GM11168 (cell line): ENCODE measurements at regions not wholly inside any gene's neighbourhood (a gene's known extent, or its start where the extent isn't known, plus 50 kb on each side); places are given as distances from the start of the nearest gene placed in this dataset.
"Not testable (repeated sequence)": the region's sequence is repeated elsewhere in the genome, so short reads cannot be mapped to it uniquely, and the experiment has no call there.

Experiments
- in situ Hi-C: fragments of 300-500 bp; cut with MboI; formaldehyde crosslinking; loops from one replicate; pipeline ENCODE4 v1.12.0; 2022; ENCODE audit warnings: low sequenced_read_pairs; ENCODE audit not compliant: unreplicated experiment

DNA sequence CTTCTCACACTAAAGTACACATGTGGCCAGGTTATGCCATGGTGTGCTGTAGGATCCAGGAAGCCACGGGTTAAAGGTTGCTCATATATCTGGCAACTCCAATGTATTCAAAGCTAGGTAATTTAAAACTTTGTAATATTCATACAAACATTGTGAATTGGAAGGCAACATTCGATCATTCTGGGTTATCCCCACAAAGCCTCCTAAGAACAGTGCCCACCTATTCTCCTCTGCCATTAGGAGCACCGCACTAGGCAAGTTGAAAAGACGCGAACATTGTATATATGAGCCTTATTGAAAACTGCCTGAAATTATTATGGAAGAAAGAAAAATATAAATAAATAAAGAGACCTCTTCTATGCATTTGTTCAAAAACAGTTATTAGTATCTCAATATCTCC, 228.2 kb downstream of the IGSF11 start:
- in situ Hi-C loops: no loop called here

- in situ Hi-C loops: not testable (repeated sequence)
Observed at GRCh38 chr3:118807349-118807748, 227.3 kb downstream of the IGSF11 start.

DNA sequence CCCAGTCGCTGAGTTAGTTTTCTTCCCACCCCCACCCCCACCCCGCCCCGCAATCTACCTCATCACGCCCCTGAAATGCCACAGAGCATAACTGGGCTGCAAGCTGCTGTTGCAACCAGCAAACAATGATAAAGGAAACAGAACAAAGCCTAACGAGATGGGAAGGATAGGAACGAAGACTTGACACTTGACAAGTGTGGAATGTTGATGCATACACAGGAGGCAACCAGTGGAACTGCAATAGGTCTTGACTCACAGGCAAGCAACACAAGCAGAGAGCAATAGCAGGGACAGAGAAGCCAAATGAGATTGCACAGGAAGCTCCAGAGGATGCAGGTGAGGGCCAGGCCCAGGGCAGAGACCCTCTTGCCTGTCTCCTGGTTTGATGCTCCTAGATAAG, 225.9 kb downstream of the IGSF11 start:
- in situ Hi-C loops: no loop called here

DNA sequence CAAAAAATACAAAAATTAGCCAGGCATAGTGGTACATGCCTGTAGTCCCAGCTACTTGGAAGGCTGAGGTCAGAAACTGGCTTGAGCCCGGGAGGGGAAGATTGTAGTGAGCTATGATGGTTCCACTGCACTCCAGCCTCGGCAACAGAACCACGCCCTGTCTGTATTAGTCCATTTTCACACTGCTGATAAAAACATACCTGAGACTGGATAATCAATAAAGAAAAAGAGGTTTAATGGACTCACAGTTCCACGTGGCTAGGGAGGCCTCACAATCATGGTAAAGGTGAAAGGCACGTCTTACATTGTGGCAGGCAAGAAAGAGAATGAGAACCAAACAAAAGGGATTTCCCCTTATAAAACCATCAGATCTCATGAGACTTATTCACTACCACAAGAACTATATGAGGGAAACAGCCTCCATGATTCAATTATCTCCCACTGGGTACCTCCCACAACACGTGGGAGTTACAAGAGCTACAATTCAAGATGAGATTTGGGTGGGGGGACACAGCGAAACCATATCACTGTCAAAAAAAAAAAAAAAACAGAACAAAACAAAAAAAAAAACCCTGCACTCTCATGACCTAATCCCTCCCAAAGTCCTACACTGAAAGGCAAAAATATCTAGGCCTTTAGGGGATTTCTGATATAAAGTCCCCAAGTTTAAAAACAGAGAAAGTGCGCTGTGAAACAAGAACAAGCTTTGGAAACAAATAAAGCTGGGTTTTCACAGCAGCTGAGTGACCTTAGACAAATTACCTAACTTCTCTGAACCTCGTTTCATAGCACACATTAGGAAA, 224.7 kb downstream of the IGSF11 start:
- in situ Hi-C loops: no loop called here

DNA sequence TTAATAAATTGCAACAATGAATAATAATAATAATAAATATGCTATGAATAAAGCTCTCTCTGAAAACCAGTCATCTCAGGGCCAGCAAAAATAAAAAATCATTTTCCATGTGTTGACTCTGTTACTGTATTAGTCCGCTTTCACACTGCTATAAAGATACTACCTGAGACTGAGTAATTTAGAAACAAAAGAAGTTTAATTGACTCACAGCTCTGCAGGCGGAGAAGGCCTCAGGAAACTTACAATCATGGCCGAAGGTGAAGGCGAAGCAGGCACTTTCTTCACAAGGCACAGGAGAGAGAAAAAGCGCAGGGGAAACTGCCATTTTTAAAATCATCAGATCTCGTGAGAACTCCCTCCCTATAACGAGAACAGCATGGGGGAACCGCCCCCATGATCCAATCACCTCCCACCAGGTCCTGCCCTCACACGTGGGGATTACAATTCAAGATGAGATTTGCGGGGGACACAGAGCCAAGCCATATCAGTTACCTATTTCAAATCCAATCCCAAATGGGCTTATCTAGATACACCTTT, 224.1 kb downstream of the IGSF11 start:
- in situ Hi-C loops: no loop called here

GRCh38 chr3:118811236-118811732, 223.4 kb downstream of the IGSF11 start:
- in situ Hi-C loops: no loop called here

DNA sequence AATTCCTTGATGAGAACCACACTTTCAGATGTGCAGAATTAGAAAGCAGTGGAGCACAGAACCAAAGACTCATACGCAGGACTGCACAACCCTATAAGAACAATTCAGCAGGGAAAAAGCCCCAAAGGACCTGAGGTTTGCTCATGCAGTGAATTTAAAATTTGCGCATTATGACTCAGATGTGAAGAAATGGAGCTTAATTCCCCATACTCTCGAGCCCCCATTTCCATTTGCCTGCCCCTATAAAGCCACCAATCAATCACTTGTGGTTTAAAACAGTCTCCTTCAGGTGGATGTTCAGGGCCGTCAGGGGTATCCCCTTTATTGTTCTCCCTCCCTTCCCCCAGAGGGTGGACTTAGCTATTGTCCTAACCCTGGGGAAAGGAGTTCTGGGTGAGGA, 221.2 kb downstream of the IGSF11 start:
- in situ Hi-C loops: no loop called here

- in situ Hi-C loops: no loop called here
Observed at GRCh38 chr3:118817748-118818165, 216.9 kb downstream of the IGSF11 start.

DNA sequence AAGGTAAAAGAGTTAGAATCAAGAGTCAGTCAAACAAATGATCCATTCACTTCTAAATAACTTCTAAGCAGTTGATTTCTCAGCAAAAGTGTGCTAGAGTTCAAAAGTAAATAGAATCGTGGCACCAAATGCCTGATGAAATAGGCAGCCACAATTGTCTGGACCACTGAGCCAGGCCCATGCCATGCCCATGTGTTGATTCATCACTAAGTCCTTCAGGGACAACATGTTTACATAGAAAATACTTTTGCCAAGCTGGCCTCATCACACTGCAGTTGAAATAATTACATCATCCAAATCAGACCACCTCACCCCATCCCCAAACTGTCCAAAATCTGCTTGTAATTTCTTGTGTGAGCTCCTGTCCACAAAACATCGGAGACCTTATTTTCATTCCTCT, 216.3 kb downstream of the IGSF11 start:
- in situ Hi-C loops: no loop called here

GRCh38 chr3:118823626-118824025, 211.0 kb downstream of the IGSF11 start:
- in situ Hi-C loops: no loop called here

DNA sequence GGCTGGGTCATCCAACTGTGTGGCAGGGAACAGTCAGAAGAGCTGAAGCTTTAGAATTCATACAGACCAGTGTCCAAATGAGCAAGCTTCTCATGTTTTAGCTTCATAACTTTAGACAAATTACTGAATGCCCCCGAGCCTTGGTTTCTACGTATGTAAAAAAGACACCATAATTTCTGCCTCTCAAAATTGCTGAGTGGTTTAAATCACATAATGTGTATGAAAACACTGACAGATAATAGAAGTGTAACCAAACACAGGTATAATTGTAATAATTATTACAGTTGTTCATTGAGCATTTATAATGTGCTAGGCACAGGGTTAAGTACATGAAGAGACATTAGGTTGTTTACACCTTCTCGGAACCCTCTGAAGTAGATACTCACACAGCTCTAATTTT, 207.2 kb downstream of the IGSF11 start:
- in situ Hi-C loops: no loop called here

DNA sequence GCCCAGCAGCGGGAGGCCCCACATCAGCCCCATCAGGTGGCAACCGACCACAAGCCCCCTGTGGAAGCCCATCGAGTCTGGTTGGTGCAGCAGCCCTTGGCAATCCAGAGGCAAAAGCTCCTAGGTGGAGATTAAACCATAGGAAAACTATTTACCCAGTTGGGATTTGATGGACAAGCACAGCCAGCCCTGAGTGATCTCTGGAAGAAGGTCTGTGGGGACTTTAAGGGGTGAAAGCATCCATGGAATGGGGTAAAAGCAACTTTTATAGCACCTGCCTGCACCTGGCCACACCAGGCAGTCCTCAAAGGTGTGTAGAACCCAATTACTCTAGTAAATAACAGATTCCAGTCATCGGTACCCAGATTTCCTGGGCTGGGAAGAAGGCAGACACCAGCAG, 206.3 kb downstream of the IGSF11 start:
- in situ Hi-C loops: no loop called here

DNA sequence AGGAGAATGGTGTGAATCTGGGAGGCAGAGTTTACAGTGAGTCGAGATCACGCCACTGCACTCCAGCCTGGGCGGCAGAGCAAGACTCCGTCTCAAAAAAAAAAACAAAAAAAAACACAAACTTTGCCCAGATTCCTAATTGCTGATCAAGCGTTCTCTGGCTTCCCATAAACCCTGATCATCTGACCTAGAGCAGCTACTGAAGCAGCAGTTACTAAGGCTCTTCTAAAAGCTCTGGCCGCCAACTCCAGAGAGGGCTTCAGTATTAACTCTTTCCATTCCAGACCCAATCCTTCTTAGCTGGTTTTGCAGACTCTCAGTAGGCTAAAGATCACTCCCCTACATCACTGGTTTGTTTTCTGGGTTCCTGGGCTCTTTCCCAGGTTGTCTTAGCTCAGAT, 201.6 kb downstream of the IGSF11 start:
- in situ Hi-C loops: no loop called here

DNA sequence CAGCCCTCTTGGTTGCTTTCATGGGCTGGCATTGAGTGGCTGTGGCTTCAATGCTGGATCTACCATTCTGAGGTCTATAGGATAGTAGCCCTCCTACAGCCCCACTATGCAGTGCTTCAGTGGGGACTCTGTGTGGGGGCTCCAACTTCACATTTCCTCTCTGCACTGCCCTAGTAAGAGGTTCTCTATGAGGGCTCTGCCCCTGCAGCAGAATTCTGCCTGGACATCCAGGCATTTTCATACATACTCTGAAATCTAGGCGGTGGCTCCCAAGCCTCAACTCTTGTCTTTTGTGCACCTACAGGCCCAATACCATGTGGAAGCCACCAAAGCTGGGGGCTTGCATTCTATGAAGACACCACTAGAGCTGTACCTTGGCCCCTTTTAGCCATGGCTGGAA, 195.8 kb downstream of the IGSF11 start:
- in situ Hi-C loops: no loop called here

- in situ Hi-C loops: no loop called here
Observed at GRCh38 chr3:118842147-118842863, 192.3 kb downstream of the IGSF11 start.

GRCh38 chr3:118846176-118846575, 188.5 kb downstream of the IGSF11 start:
- in situ Hi-C loops: no loop called here
